ENCODE measurements at regions not wholly inside any gene's neighbourhood (a gene's known extent, or its start where the extent isn't known, plus 50 kb on each side); places are given as distances from the start of the nearest gene placed in this dataset.

- TF ChIP-seq CTCF (IDR thresholded peaks at IDR 0.05; ENCODE audit: insufficient read depth, low read depth, low read length) (no peak), EZH2 (IDR thresholded peaks at IDR 0.05; ENCODE audit: insufficient read depth, low read length) (no peak)
Measured at GRCh38 chr4:28432348-28433025, 1571.8 kb downstream of the STIM2 start.

All from astrocyte (in vitro differentiated cells and primary cell).